ENCODE measurements at regions not wholly inside any gene's neighbourhood (a gene's known extent, or its start where the extent isn't known, plus 50 kb on each side); places are given as distances from the start of the nearest gene placed in this dataset.

GRCh38 chr17:77435272-77436057 is 294.7 kb downstream of the SEC14L1 start:
- WGBS (ENCODE audit: insufficient coverage, low coverage, missing lambda C conversion rate): 85% methylated on average over 21 of the region's 24 CpGs
- no peaks in the 10 kb centered on the region for H3K27me3 ChIP-seq (ENCODE audit: control insufficient read depth in 2 of 2, insufficient read depth in 2 of 2, low read length in 2 of 2)
- H3K36me3 ChIP-seq (ENCODE audit: control insufficient read depth, insufficient read depth, low read length): peaks cover 13% of the 10 kb centered on the region; the same call in 1 of the 3 replicates
- intact Hi-C loops (cut with micrococcal nuclease) (no loop called here), in situ Hi-C loops (cut with MboI) (no loop called here)
- H3K4me2 ChIP-seq (ENCODE audit: insufficient read depth, low read length): no peak overlapping the region
- H3K9me1 ChIP-seq (ENCODE audit: control insufficient read depth, insufficient read depth, low read length): peaks cover 7% of the 10 kb centered on the region
- no peak for TF ChIP-seq SUPT5H (IDR thresholded peaks at IDR 0.05)
- no peak for TF ChIP-seq HIVEP1 (CRISPR knock-in tag; IDR thresholded peaks at IDR 0.05)
- TF ChIP-seq RUNX1 (IDR thresholded peaks at IDR 0.05; ENCODE audit: low read depth): no peak
- no peak for TF ChIP-seq RBBP5 (IDR thresholded peaks at IDR 0.05; ENCODE audit: borderline replicate concordance, insufficient read depth, low read length, poor library complexity, severe bottlenecking)
- TF ChIP-seq PURB (CRISPR knock-in tag; IDR thresholded peaks at IDR 0.05; ENCODE audit: low read depth): no peak
- no peak for TF ChIP-seq BRF2 (IDR thresholded peaks at IDR 0.05; ENCODE audit: borderline replicate concordance, insufficient read depth, insufficient read length)
- TF ChIP-seq TAF7 (tag; IDR thresholded peaks at IDR 0.05): no peak
- no peak for TF ChIP-seq CBX5 (IDR thresholded peaks at IDR 0.05; ENCODE audit: borderline replicate concordance, low read depth)
- no peak for TF ChIP-seq ZBTB33 (CRISPR knock-in tag; IDR thresholded peaks at IDR 0.05)
- H3K4me3 ChIP-seq: no peak overlapping the region
- H3K79me2 ChIP-seq (ENCODE audit: control insufficient read depth, insufficient read depth, low read length): peaks cover 56% of the 10 kb centered on the region
- H4K20me1 ChIP-seq (replicated peaks; ENCODE audit: control insufficient read depth, insufficient read depth, low read length): peaks cover 57% of the 10 kb centered on the region
- ChIA-PET POLR2A (interaction anchor here (0.6 to 1.0 kb wide), 2 partner anchors 12 to 1811 kb away, joined by 3 read pairs; no protein-coding TSS in a partner anchor), CTCF (ENCODE audit: low intra/inter-chr PET ratio) (no interaction called here)
- FAIRE-seq (no peak), DNase-seq (ENCODE audit: extremely low read depth in 1 of 4, low spot score in 3 of 4) (no peak), ATAC-seq (no peak)
- H3K9ac ChIP-seq (ENCODE audit: insufficient read depth in 1 of 2, low read depth in 2 of 2, low read length in 2 of 2): peak overlapping the region in 1 of 2 experiments; percentile 66; a peak in 1 of 4 replicates
- H3K27ac ChIP-seq (ENCODE audit: extremely low read depth, low read depth, low read length): no peak overlapping the region
- H3K9me3 ChIP-seq (replicated peaks; ENCODE audit: control insufficient read depth, insufficient read depth, low read depth, low read length): no peaks in the 10 kb centered on the region
- BruUV-seq (replicated peaks): no TSS peak
- H3K4me1 ChIP-seq (replicated peaks in 1 of 2; ENCODE audit: control insufficient read depth in 2 of 2, insufficient read depth in 2 of 2, low read length in 2 of 2): peaks cover 24 to 58% of the 10 kb centered on the region in 2 experiments
- H2AFZ ChIP-seq (ENCODE audit: low read depth, low read length): no peak overlapping the region
